Calu3 (cell line): ENCODE measurements at regions not wholly inside any gene's neighbourhood (a gene's known extent, or its start where the extent isn't known, plus 50 kb on each side); places are given as distances from the start of the nearest gene placed in this dataset.

Source experiments
- BruUV-seq: library from RNA; stranded (reverse); fragments of 400-500 nt; replicated peaks from 2 replicates; lab custom pipeline; 2021; lab: Mats Ljungman, UMichigan
- CTCF ChIA-PET: fragments of 300-600 bp; sonication (Branson Sonifier 250); formaldehyde crosslinking; loops from one replicate; lab custom pipeline; 2022; ENCODE audit warnings: antibody characterized with exemption; lab: Charles Lee
- DNase-seq: peaks from one replicate; pipeline ENCODE4 v3.0.0; 2022
- H3K27ac Mint-ChIP-seq: one replicate; pipeline ENCODE4 v1.8.0; 2022; ENCODE audit warnings: mixed read lengths; ENCODE audit not compliant: unreplicated experiment
- H3K27me3 Mint-ChIP-seq: one replicate; pipeline ENCODE4 v1.8.0; 2022; ENCODE audit warnings: mixed read lengths; ENCODE audit not compliant: unreplicated experiment
- H3K36me3 Mint-ChIP-seq: one replicate; pipeline ENCODE4 v1.8.0; 2022; ENCODE audit warnings: mild to moderate bottlenecking, moderate library complexity, mixed read lengths; ENCODE audit not compliant: insufficient read depth, unreplicated experiment
- H3K4me1 Mint-ChIP-seq: one replicate; pipeline ENCODE4 v1.8.0; 2022; ENCODE audit warnings: mild to moderate bottlenecking, low read depth, mixed read lengths; ENCODE audit not compliant: unreplicated experiment
- H3K4me3 Mint-ChIP-seq: one replicate; pipeline ENCODE4 v1.8.0; 2022; ENCODE audit warnings: mild to moderate bottlenecking, low read depth, moderate library complexity, mixed read lengths; ENCODE audit not compliant: unreplicated experiment
- H3K9me3 Mint-ChIP-seq: one replicate; pipeline ENCODE4 v1.8.0; 2022; ENCODE audit warnings: low read depth, mixed read lengths; ENCODE audit not compliant: unreplicated experiment
- CTCF ChIP-seq: fragments of 200-600 bp; IDR thresholded peaks from one replicate; pipeline ENCODE4 v1.8.0; 2022; ENCODE audit warnings: antibody characterized with exemption; ENCODE audit not compliant: unreplicated experiment
- intact Hi-C: fragments of 100-400 bp; cut with micrococcal nuclease; formaldehyde crosslinking; loops from one replicate; pipeline ENCODE4 v1.10.0; 2022; ENCODE audit not compliant: unreplicated experiment

GRCh38 chr13:76621705-76622104 lies 264.5 kb downstream of the KCTD12 start:
- TF ChIP-seq CTCF: no peak
- intact Hi-C loops: no loop called here
- Mint-ChIP-seq H3K9me3 (no peaks in the 10 kb centered on the region), H3K4me1 (no peaks in the 10 kb centered on the region), H3K36me3 (no peaks in the 10 kb centered on the region), H3K4me3 (no peak overlapping the region), H3K27me3 (peaks cover 22% of the 10 kb centered on the region), H3K27ac (no peak overlapping the region)
- CTCF ChIA-PET: no interaction called here
- DNase-seq: no peak
- no TSS peak for BruUV-seq

- no peaks in the 10 kb centered on the region for H3K4me1 Mint-ChIP-seq
- no peaks in the 10 kb centered on the region for H3K36me3 Mint-ChIP-seq
- no peak overlapping the region for H3K4me3 Mint-ChIP-seq
- no peak for TF ChIP-seq CTCF
- H3K27me3 Mint-ChIP-seq: peaks cover 11% of the 10 kb centered on the region
- DNase-seq: no peak
- CTCF ChIA-PET: no interaction called here
- H3K27ac Mint-ChIP-seq: no peak overlapping the region
- intact Hi-C loops: no loop called here
- no TSS peak for BruUV-seq
- no peaks in the 10 kb centered on the region for H3K9me3 Mint-ChIP-seq
Observed at GRCh38 chr13:76620036-76620435, 266.2 kb downstream of the KCTD12 start.

- Mint-ChIP-seq H3K27me3 (peaks cover 11% of the 10 kb centered on the region), H3K36me3 (no peaks in the 10 kb centered on the region), H3K9me3 (no peaks in the 10 kb centered on the region), H3K27ac (no peak overlapping the region), H3K4me1 (no peaks in the 10 kb centered on the region), H3K4me3 (no peak overlapping the region)
- CTCF ChIA-PET: no interaction called here
- intact Hi-C loops: no loop called here
- no TSS peak for BruUV-seq
- DNase-seq: no peak
- TF ChIP-seq CTCF: no peak
Observed at GRCh38 chr13:76619631-76620030, 266.6 kb downstream of the KCTD12 start.

DNA sequence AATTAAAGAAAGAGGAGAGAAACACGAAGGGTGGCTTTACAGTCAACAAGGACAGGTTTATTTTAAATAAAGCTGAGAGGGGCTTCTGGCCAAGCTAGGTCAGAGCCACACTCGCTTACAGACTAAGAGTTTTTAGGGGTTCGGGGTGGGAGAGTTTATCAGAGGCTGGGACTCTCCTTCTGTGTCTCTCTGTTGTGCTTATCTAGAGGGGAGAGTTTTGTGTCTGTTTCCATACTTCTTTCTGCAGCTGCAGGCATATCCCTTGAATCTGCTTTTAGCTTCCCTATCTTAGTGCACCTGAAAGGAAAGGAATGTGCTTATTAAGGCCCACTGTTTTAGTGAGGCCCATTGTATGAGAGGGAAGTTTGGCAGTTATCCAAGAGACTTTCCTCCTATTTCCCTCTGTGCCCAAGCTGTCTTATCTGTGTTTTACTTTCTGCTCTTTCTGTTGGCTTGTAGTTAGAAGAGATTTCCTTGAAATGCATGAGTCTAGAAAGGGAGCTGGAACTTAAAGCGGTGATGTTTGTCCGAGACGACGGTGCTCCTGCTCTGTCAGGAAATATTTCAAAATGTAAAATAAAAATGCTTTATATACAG lies 275.3 kb downstream of the KCTD12 start:
- no peak overlapping the region for H3K4me3 Mint-ChIP-seq
- TF ChIP-seq CTCF: no peak
- no peaks in the 10 kb centered on the region for H3K9me3 Mint-ChIP-seq
- intact Hi-C loops: no loop called here
- no peaks in the 10 kb centered on the region for H3K36me3 Mint-ChIP-seq
- no TSS peak for BruUV-seq
- no peaks in the 10 kb centered on the region for H3K4me1 Mint-ChIP-seq
- H3K27ac Mint-ChIP-seq: no peak overlapping the region
- CTCF ChIA-PET: no interaction called here
- DNase-seq: no peak
- H3K27me3 Mint-ChIP-seq: no peaks in the 10 kb centered on the region
